ENCODE measurements at regions not wholly inside any gene's neighbourhood (a gene's known extent, or its start where the extent isn't known, plus 50 kb on each side); places are given as distances from the start of the nearest gene placed in this dataset.

GRCh38 chr22:45094825-45095224 lies 68.9 kb upstream of the NUP50 start:
- no peak for TF ChIP-seq CTCF (conservative IDR thresholded peaks at IDR 0.05)
- no peak for TF ChIP-seq ZFX (IDR thresholded peaks at IDR 0.05)

All from C4-2B (cell line).